KBM-7 (cell line): ENCODE measurements at regions not wholly inside any gene's neighbourhood (a gene's known extent, or its start where the extent isn't known, plus 50 kb on each side); places are given as distances from the start of the nearest gene placed in this dataset.
"Not testable (repeated sequence)": the region's sequence is repeated elsewhere in the genome, so short reads cannot be mapped to it uniquely, and the experiment has no call there.

Experiments
- DNase-seq: peaks from one replicate; pipeline ENCODE4 v3.0.0-alpha.2; 2015
- in situ Hi-C: fragments of 300-500 bp; cut with MboI; formaldehyde crosslinking; loops from 2 replicates; pipeline ENCODE4 v1.14.3; 2020; ENCODE audit warnings: low sequenced_read_pairs, low pct_unique_long_range_greater_than_20kb, mixed read lengths

DNA sequence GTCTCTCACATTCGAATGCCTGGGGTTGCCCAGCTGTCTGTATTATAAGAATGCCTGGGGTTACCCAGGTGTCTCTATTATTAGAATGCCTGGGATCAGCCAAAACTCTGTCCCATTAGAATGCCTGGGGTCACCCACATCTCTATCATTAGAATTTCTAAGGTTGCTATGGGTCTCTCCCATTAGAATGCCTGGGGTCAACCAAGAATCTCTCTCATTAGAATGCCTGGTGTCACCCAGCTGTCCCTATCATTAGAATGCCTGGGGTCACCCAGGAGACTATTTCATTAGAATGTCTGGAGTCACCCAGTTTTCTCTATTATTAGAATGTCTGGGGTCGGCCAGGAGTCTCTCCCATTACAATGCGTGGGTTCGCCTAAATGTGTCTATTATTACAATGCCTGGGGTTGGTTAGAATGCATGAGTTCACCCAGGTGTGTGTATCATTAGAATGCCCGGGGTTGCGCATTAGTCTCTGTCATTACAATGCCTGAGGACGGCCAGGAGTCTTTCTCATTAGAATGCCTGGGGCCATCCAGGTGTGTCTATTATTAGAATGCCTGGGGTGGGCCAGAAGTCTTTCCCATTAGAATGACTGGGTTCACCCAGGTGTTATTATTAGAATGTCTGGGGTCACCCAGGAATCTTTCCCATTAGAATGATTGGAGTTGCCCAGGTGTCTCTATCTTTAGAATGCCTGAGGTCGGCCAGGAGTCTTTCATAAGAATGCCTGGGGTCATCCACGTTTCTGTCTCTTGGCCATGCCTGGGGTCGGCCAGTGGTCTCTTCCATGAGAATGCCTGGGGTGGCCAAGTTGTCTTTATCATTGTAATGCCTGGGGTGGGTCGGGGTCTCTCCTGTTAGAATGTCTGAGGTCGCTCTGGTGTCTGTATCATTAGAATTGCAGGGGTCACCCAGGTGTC is 59.6 kb downstream of the RNF187 start:
- in situ Hi-C loops: no loop called here
- no peak for DNase-seq

DNA sequence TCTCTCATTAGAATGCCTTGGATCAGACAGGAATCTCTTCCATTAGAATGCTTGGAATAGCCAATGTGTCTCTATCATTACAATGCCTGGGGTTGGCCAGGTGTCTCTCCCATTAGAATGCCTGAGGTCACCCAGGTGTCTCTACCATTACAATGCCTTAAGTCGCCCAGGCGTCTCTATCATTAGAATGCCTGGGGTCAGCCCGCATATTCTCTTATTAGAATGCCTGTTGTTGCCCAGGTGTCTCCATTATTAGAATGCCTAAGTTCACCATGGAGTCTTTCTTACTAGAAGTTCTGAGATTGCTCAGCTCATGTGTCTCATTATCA is 60.2 kb downstream of the RNF187 start:
- DNase-seq: no peak
- in situ Hi-C loops: no loop called here

DNA sequence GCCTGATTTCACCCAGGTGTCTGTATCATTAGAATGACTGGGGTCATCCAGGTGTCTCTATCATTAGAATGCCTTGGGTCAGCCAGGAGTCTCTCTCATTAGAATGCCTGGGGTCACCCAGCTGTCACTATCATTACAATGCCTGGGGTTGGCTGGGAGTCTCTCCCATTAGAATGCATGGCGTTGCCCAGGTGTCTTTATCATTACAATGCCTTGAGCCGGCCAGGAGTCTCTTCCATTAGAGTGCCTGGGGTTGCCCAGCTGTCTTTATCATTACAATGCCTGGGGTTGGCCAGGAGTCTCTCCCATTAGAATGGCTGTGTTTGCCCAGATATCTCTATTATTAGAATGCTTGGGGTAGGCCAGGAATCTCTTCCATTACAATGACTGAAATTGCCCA is 61.6 kb downstream of the RNF187 start:
- no peak for DNase-seq
- in situ Hi-C loops: no loop called here

DNA sequence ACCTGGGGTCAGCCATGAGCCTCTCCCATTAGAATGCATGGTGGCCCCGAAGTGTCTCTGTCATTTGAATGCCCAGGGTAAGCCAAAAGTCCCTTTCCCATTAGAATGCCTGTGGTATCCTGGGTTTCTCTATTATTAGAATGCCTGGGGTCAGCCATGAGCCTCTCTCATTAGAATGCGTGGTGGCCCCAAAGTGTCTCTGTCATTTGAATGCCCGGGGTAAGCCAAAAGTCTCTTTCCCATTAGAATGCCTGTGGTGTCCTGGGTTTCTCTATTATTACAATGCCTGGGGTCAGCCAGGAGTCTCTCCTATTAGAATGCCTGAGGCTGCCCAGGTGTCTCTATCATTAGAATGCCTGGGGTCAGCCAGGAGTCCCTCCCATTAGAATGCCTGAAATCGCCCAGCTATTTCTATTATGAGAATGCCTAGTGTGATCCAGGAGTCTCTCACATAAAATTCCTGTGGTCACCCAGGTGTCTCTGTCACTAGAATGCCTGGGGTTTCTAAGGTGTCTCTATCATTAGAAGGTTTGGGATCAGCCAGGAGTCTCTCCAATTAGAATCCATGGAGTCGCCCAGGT is 65.5 kb downstream of the RNF187 start:
- in situ Hi-C loops: no loop called here
- DNase-seq: no peak

DNA sequence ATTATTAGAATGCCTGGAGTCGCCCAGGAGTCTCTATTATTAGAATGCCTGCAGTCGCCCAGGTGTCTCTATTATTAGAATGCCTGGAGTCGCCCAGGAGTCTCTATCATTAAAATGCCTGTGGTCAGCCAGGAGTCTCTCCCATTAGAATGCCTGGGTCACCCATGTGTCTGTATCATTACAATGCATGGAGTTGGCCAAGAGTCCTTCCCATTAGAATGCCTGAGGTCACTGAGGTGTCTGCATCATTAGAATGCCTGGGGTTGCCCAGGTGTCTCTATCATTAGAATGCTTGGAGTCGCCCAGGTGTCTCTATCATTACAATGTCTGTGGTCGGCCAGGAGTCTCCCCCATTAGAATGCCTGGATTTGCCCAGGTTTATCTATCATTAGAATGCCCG is 66.9 kb downstream of the RNF187 start:
- DNase-seq: no peak
- in situ Hi-C loops: no loop called here

DNA sequence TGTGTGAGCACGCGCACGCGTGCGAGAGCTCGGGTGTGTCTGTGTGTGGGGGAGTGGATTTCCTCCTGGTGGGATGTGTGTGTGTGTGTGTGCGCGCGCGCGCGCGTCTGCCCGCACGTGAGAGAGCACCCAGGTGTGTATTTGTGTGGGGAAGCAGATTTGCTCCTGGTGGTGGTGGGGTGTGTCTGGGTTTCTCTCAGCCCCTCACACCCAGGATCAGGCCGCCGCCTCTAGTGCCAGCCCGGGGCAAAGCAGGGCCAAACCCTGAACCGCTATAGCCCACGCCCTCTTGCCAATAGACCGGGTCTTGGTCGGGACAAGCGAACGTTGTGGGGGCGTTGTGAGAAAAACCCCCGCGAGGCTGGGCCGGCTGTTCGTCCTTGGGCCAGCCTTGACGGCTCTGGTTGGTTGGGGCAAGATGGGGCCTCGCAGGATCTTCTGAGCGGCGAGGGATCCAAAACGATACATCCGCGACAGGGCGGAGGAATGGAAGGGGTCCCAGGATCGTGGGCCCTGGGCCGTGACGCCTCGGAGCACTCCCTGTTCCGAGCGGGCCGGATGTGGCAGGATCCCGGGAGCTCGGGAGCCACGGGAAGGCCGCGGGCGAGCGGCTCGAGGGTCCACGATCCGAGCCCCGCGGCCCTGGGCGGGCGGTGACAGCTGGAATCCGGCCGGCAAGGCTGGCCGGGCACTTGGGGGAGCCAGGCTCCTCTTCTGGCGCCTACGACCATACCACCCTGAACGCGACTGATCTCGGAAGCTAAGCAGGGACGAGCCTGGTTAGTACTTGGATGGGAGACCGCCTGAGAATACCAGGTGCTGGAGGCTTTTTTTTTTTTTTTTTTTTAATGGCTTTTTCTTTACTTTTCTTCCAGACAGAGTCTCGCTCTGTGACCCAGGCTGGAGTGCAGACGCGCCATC is 68.2 kb downstream of the RNF187 start:
- peak; percentile 43 for DNase-seq
- in situ Hi-C loops: no loop called here

DNA sequence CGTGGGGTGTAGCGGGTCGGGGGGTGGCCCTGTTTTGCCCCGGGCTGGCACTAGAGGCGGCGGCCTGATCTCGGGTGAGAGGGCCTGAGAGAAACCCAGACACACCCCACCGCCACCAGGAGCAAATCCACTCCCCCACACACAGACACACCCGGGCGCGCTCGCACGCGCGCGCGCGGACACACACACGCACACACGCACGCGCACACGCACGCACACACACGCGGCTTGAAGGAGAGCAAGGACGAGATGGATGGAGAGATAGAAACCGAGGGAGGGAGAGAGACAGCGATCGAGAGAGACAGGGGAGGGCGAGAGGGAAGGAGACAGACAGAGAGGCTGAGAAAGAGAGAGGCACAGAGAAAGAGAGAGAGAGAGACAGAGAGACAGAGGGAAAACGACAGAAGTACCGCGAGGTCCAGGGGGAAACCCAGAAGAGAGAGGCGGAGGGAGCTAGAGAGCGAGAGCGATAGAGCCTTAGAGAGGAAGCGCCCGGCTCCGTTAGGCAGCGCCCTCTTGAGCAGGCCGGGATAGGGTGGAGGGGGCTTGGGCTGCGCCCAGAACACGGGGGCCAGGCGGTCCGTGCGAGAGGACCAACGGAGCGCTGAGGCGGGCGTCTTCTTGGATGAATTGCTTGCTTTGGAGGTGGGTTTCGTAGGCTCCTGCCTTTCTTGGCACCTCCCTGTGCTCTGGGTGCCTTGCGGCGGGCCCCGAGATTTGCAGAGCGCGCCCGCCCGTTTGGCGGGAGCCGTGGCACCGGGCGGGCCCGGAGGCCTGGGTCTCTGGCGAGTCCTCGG is 69.7 kb downstream of the RNF187 start:
- DNase-seq, in situ Hi-C loops: not testable (repeated sequence)
